OCI-M1 (cell line): ENCODE measurements at regions not wholly inside any gene's neighbourhood (a gene's known extent, or its start where the extent isn't known, plus 50 kb on each side); places are given as distances from the start of the nearest gene placed in this dataset.
A peak's percentile ranks its signal among the peaks of the same experiment; 100 is the strongest.
"Not testable (repeated sequence)": the region's sequence is repeated elsewhere in the genome, so short reads cannot be mapped to it uniquely, and the experiment has no call there.

Experiments used
- DNase-seq: peaks from one replicate; lab custom pipeline; 2025; lab: John Stamatoyannopoulos, UW

DNA sequence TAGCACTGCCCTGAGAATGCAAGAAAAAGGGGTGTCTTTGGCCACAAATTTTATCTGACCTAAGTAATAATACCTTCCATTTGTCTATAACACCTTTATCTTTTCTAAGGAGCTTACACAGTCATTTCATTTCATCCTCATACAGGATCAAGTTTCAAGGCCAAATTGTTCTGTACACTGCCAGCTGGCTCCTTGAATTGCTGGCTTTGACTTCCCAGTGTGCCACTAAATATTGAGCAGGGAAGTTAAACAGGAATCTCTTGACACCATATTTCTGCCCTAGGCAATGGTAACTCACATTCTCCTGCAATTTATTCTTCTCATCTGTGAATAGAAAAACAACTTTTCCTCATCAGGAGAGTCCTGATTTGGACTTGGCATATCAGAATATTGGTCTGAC is 195.1 kb upstream of the LRP1B start:
- no peak for DNase-seq

- no peak for DNase-seq
Measured at GRCh38 chr2:142323206-142323605, 192.4 kb upstream of the LRP1B start.

- peak; percentile 48 for DNase-seq
Measured at GRCh38 chr2:142321706-142322280, 191.0 kb upstream of the LRP1B start.

GRCh38 chr2:142320067-142320466 is 189.3 kb upstream of the LRP1B start:
- DNase-seq, result no peak

DNA sequence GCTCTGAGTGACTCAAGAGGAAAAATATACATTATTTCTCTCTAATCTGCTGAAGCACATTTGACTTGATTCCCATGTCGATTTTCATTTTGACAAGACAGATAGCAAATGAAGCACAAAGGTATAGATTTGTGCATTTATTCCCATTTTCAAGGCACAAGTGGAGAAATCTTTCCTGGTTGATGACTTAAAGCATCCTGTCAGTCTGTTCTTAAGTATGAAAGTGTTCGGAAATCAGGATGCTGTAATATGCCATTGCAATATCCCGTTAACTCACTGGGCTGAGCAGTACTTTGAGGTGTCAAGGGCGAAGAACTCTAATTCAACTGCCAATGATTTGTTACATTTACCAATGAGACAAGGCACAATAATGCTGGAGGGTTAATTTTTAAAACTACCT is 185.2 kb upstream of the LRP1B start:
- no peak for DNase-seq

DNA sequence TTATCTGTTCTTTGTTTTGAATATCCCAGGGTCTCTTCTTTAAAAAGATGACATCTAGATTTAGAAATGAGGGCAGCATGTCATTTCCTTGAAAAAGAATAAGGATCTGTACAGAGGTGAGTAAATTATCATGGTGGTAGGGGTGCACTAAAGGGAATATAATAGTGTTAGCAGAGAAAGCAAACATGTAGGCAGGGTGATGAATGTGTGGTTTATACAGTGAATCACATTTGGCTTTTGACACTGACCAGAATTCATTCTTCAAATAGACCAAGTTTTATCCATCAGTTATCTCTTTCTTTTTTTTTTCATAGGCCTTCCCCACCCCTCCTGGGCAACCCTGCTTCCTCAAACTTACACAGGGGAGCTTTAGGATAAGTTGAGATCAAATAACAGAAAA is 184.5 kb upstream of the LRP1B start:
- DNase-seq, result no peak

- DNase-seq, result no peak
Measured at GRCh38 chr2:142314164-142314563, 183.3 kb upstream of the LRP1B start.

DNA sequence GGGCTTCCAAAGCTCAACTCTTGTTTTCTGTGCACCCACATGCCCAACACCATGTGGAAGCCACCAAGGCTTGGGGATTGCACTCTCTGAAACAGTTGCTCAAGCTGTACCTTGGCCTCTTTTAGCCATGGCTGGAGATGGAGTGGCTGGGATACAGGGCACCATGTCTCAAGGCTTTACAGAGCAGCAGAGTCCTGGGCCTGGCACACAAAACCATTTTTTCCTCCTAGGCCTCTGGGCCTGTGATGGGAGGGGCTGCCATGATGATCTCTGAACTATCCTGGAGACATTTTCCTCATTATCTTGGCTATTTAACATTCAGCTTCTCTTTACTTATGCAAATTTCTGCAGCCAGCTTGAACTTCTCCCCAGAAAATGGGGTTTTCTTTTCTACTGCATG is 179.7 kb upstream of the LRP1B start:
- no peak for DNase-seq

DNA sequence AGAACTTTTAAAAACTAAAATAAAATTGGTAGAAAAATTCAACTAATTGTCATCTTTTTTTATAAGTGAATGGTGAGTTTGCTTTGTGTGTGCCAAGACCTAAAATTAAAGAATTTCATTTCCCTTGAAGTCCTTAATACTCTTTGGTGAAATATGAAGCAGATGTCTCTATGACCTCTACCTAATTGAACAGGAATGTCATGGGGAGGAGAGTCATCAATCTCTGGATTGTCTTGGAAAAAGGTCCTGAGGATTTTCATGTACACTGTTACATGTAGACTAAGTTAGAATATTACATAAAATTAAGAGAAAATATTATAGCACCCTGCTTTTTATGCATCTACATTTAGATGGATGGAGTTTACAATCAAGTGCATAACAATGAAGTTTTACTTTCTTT is 177.9 kb upstream of the LRP1B start:
- no peak for DNase-seq

DNA sequence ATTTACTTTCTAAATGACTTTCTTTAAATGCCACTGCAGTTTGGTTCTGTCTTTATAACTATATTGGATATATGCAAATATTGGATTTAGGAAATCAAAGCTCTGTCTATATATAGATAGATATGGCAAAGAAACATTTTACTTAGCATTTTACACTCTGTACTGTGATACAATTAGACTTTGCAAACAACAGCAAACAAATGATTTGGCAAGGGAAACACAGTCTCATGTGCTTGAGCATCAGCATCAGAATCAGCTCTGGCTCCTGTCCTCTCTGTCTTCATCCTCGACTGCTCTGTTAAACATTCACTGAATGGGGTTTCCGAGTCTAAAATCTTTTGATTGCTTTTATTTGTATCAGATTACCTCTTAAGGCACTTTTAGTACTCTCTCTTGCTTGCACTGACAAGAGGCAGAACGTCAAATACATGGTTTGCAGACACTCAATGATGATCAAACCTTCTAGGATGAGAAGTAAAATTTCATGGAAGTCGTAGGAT is 176.8 kb upstream of the LRP1B start:
- no peak for DNase-seq

- no peak for DNase-seq
Measured at GRCh38 chr2:142307086-142307485, 176.3 kb upstream of the LRP1B start.

- no peak for DNase-seq
Measured at GRCh38 chr2:142306131-142306530, 175.3 kb upstream of the LRP1B start.

- peak; percentile 24 for DNase-seq
Measured at GRCh38 chr2:142300517-142300916, 169.7 kb upstream of the LRP1B start.

- DNase-seq, result no peak
Measured at GRCh38 chr2:142299021-142299420, 168.2 kb upstream of the LRP1B start.

- no peak for DNase-seq
Measured at GRCh38 chr2:142294225-142294624, 163.4 kb upstream of the LRP1B start.

DNA sequence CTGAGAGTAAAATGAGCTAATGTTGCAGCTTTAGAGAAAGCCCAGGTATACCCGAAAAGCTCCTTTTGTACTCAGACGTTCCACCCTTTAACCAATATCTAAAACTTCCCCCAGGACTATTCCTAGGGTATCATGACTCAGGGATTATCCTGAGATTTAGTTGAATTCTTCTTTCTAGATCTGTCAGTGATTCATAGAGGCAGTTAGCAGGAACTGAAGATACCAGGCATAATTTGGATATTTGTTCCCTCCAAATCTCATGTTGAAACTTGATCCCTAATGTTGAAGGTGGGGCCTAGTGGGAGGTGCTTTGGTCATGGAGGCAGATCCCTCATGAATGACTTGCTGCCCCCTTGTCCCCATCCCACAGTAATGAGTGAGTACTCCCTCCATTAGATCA is 161.2 kb upstream of the LRP1B start:
- DNase-seq, result no peak

DNA sequence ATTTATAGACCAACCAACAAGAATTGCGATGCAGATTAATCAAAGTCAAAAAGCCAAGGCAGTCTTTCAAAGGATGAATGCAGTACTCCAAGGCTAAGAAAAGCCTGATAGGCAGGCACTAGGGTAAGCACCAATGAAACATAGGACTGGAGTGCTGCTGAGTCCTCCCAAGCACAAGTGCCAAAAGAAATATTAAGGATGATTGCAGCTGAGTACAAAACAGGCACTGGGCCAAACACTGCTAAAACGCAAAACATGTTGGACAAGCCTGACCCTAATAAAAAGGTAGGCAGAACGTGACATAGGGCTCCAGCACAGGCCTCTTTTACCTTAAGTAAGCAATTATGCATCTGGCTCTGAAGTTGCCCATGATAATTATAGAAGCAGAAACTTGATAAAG is 160.1 kb upstream of the LRP1B start:
- DNase-seq, result no peak

- peak; percentile 37 for DNase-seq
Measured at GRCh38 chr2:142286618-142287017, 155.8 kb upstream of the LRP1B start.

- DNase-seq, result no peak
Measured at GRCh38 chr2:142285480-142285879, 154.7 kb upstream of the LRP1B start.

DNA sequence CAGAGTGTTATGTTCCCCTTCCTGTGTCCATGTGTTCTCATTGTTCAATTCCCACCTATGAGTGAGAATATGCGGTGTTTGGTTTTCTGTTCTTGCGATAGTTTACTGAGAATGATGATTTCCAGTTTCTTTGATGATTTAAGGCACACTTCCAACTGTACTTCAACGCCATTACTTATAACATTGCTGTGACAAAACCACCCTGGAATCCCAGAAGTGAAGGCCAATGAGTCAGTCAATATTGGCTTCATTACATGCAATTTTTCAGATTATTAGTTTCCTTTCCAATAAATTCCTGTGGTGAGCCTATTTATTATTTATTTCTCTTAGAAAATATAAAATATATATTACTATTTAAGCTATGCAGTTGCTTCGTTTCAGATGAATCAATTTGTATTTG is 153.5 kb upstream of the LRP1B start:
- DNase-seq, result not testable (repeated sequence)

GRCh38 chr2:142280831-142281230 is 150.0 kb upstream of the LRP1B start:
- DNase-seq, result no peak

GRCh38 chr2:142270990-142271389 is 140.2 kb upstream of the LRP1B start:
- no peak for DNase-seq

GRCh38 chr2:142270291-142270690 is 139.5 kb upstream of the LRP1B start:
- DNase-seq, result no peak

- DNase-seq, result no peak
Measured at GRCh38 chr2:142259356-142259755, 128.5 kb upstream of the LRP1B start.

DNA sequence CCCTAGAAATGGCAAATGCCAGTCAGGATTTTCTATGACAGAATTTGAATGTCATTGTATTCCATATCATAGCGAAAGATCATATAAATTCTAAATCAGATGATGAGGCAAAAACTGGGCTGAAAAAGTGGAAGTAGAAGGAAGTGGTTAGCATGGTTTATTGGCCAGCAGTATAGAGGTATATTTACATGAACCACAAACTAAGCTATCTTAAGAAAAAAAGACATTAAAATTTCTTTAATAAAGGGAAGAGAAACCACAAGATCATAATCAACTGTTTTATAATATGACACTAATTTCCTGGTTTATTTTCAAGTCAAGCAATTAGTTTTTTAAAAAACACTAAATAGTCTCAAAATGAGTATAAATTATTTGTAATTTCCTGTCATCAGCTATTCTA is 123.2 kb upstream of the LRP1B start:
- peak; percentile 18 for DNase-seq
